ENCODE measurements at regions not wholly inside any gene's neighbourhood (a gene's known extent, or its start where the extent isn't known, plus 50 kb on each side); places are given as distances from the start of the nearest gene placed in this dataset.
A peak's percentile ranks its signal among the peaks of the same experiment; 100 is the strongest.

- DNase-seq: peak in 1 of 2 donors; percentile 31
Observed at GRCh38 chr9:4382722-4383317, 83.0 kb upstream of the GLIS3 start.

DNA sequence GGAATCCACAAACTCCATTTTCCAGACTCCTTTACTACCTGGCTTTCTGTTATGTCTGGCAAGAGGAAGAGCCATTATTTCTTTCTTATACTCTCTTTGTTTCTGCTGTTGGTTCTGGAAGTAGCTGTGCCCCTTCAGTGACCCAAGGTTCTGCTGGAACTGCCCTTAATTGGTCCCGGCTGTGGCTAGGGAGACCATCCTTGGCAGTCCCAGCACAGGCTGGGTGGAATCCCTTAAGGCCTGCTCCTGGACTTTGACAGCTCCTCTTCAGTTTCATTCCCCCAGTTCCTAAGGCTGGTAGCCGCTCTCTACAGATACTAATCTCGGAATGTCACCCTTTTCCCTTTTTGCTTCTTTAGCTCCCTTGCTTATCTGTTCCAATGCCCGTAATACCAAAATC is 81.9 kb upstream of the GLIS3 start:
- DNase-seq: no peak

DNA sequence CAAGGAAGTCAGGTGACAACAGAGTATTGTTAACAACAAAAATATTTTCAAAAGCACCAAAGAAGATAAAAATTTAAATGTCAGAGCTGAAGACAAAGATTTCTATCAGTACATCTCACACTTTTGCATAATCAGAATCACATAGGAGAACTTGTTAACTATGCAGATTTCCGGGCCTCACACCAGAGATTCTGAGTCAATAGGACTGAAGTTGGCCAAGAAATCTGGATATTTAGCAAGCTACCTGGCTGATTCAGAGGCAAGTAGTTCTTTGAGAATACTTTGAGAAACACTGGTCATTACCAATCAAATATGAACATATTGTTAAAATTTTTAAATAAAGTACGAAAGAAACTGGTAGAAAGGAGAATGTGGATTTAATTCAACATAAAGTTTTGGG is 80.5 kb upstream of the GLIS3 start:
- no peak for DNase-seq

- DNase-seq: peak in 1 of 2 donors; percentile 6
Observed at GRCh38 chr9:4375424-4376200, 75.7 kb upstream of the GLIS3 start.

DNA sequence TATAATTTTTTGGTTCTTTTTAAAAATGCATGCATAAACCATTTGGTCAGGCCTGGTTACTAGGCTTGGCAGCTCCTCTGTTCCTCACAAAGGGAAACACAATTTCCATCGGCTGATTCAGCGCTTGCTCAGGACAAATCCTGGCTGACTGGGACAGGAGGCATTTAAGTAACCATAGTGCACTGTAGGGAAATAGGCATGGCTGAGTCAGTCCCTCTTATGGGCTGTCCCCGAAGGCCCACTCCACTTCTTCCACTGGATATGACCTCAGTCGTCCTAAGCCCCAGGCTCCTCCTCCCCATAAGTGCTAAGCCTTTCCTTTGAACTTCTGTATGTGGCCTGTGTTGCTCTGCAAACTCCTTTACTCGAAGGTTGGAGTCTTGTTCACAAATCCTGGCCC is 71.2 kb upstream of the GLIS3 start:
- no peak for DNase-seq

- DNase-seq: no peak
Observed at GRCh38 chr9:4370501-4370900, 70.6 kb upstream of the GLIS3 start.

GRCh38 chr9:4366591-4367330 is 66.9 kb upstream of the GLIS3 start:
- DNase-seq: peak in 1 of 2 donors; percentile 16

DNA sequence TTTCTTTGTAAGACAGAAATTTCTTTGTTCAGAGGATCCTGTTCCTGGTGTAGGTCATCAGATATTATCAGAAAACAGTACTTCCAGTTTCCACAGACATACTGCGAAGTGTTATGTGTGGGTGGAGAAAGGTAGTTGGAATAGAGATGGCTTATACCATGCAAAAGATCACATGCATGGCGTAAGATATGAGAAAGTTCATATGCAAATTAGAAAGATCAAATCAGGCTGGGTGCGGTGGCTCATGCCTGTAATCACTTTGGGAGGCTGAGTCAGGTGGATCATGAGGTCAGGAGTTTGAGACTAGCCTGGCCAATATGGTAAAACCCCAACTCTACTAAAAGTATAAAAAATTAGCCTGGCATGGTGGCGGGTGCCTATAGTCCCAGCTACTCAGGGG is 65.2 kb upstream of the GLIS3 start:
- DNase-seq: no peak

DNA sequence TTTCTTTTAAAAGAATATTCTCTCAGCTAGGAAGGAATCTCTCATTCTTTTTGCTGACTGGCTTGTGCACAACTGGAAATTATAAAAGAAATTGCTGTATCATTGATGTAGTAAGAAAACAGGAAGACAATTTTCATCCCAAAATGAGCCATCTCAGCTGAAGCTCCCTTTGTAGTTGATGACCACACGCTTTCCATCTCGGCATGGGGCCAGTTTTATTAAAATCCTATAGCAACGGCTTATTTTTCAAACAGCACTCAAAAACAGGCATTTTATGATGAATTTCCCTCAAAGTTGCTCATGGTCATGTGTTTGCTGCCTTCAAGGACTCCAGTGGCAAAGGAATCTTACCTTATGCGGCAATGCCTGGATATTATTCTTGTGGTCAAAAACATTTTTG is 62.4 kb upstream of the GLIS3 start:
- DNase-seq: no peak

DNA sequence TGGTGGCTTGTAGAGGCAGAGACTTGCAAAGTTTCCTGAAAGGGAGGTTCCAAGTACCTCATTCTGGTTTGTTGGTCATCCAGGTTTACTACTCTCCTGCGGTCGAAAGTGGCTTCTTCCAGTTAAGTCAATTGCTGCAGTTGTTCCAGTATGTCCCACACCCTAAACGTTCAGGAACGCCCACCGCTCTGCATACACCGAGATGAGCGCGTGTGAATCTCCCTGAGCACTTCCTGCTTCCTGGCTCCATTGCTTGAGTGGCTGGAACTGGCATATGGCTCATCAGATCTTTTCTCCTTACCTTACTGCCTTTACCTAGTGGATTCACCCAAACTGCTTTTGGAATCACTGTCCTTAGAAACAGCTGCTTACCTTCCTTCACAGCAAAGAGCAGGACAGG is 59.1 kb upstream of the GLIS3 start:
- no peak for DNase-seq

DNA sequence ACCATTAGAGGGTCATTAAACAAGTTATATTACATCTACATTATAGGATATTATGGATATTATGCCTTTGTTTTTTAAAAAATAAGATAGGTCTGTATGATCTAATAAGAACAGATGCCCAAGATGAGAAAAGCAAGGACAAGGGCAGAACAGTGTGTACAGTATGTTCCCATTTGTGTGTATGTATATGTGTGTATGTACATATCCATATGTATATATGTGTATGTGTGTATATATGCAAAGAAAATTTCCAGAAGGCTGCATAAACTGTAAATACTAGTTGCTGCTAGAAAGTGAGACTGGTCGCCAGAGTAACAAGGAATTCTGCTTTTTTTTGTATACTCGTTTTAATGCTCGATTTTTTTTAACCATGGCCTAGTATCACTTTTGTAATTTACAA is 58.1 kb upstream of the GLIS3 start:
- no peak for DNase-seq

- DNase-seq: no peak
Observed at GRCh38 chr9:4356306-4356705, 56.4 kb upstream of the GLIS3 start.

- DNase-seq: no peak
Observed at GRCh38 chr9:4353236-4353635, 53.4 kb upstream of the GLIS3 start.

- no peak for DNase-seq
Observed at GRCh38 chr9:4349816-4350418, 50.0 kb upstream of the GLIS3 start.
